ENCODE measurements at regions not wholly inside any gene's neighbourhood (a gene's known extent, or its start where the extent isn't known, plus 50 kb on each side); places are given as distances from the start of the nearest gene placed in this dataset.
"Not testable (repeated sequence)": the region's sequence is repeated elsewhere in the genome, so short reads cannot be mapped to it uniquely, and the experiment has no call there.

GRCh38 chr9:118692613-118693012 lies 676.6 kb downstream of the BRINP1 start:
- no peak for ATAC-seq
- TF ChIP-seq CSDC2 (CRISPR knock-in tag; IDR thresholded peaks at IDR 0.05), result no peak
- no peak for TF ChIP-seq ZC3H10 (CRISPR knock-in tag; IDR thresholded peaks at IDR 0.05)
- TF ChIP-seq TOX (CRISPR knock-in tag; IDR thresholded peaks at IDR 0.05; ENCODE audit: borderline replicate concordance), result no peak
- TF ChIP-seq TCF4 (CRISPR knock-in tag; IDR thresholded peaks at IDR 0.05; ENCODE audit: borderline replicate concordance), result no peak
- no peak for TF ChIP-seq ZNF8 (CRISPR knock-in tag; IDR thresholded peaks at IDR 0.05)
- no peak for TF ChIP-seq ESRRG (CRISPR knock-in tag; IDR thresholded peaks at IDR 0.05)
- TF ChIP-seq TSHZ2 (CRISPR knock-in tag; IDR thresholded peaks at IDR 0.05), result no peak
- TF ChIP-seq POU6F1 (CRISPR knock-in tag; IDR thresholded peaks at IDR 0.05; ENCODE audit: borderline replicate concordance, low read depth), result no peak
- TF ChIP-seq PPARA (CRISPR knock-in tag; IDR thresholded peaks at IDR 0.05; ENCODE audit: borderline replicate concordance), result no peak
- no peak for TF ChIP-seq ZFP30 (CRISPR knock-in tag; IDR thresholded peaks at IDR 0.05)
- no peak for TF ChIP-seq OSR1 (CRISPR knock-in tag; IDR thresholded peaks at IDR 0.05)
- no peak for TF ChIP-seq BACH2 (CRISPR knock-in tag; IDR thresholded peaks at IDR 0.05; ENCODE audit: borderline replicate concordance)
- no peak for TF ChIP-seq ZNF565 (CRISPR knock-in tag; conservative IDR thresholded peaks at IDR 0.05; ENCODE audit: low read depth)
- TF ChIP-seq GLIS3 (CRISPR knock-in tag; IDR thresholded peaks at IDR 0.05), result no peak
- no peak for TF ChIP-seq ISL1 (CRISPR knock-in tag; IDR thresholded peaks at IDR 0.05)
- no peak for TF ChIP-seq SNAI2 (CRISPR knock-in tag; IDR thresholded peaks at IDR 0.05)
- TF ChIP-seq ARNTL (CRISPR knock-in tag; IDR thresholded peaks at IDR 0.05; ENCODE audit: borderline replicate concordance, low read depth), result no peak
- TF ChIP-seq RARB (CRISPR knock-in tag; IDR thresholded peaks at IDR 0.05), result no peak

GRCh38 chr9:118693645-118694044 lies 675.6 kb downstream of the BRINP1 start:
- no peak for ATAC-seq
- TF ChIP-seq RARB (CRISPR knock-in tag; IDR thresholded peaks at IDR 0.05) (no peak), GLIS3 (CRISPR knock-in tag; IDR thresholded peaks at IDR 0.05) (no peak), TOX (CRISPR knock-in tag; IDR thresholded peaks at IDR 0.05; ENCODE audit: borderline replicate concordance) (no peak), ZNF8 (CRISPR knock-in tag; IDR thresholded peaks at IDR 0.05) (no peak), BACH2 (CRISPR knock-in tag; IDR thresholded peaks at IDR 0.05; ENCODE audit: borderline replicate concordance) (no peak), ZNF70 (CRISPR knock-in tag; IDR thresholded peaks at IDR 0.05) (no peak), ISL1 (CRISPR knock-in tag; IDR thresholded peaks at IDR 0.05) (no peak), ESRRG (CRISPR knock-in tag; IDR thresholded peaks at IDR 0.05) (no peak), CSDC2 (CRISPR knock-in tag; IDR thresholded peaks at IDR 0.05) (no peak), ZFP30 (CRISPR knock-in tag; IDR thresholded peaks at IDR 0.05) (no peak), OSR1 (CRISPR knock-in tag; IDR thresholded peaks at IDR 0.05) (no peak), ZNF565 (CRISPR knock-in tag; conservative IDR thresholded peaks at IDR 0.05; ENCODE audit: low read depth) (no peak), ARNTL (CRISPR knock-in tag; IDR thresholded peaks at IDR 0.05; ENCODE audit: borderline replicate concordance, low read depth) (no peak), CREB5 (CRISPR knock-in tag; IDR thresholded peaks at IDR 0.05; ENCODE audit: low read depth) (no peak), CSRNP3 (CRISPR knock-in tag; IDR thresholded peaks at IDR 0.05) (no peak), SNAI2 (CRISPR knock-in tag; IDR thresholded peaks at IDR 0.05) (no peak), TCF4 (CRISPR knock-in tag; IDR thresholded peaks at IDR 0.05; ENCODE audit: borderline replicate concordance) (no peak), TSHZ2 (CRISPR knock-in tag; IDR thresholded peaks at IDR 0.05) (no peak)

GRCh38 chr9:118695249-118695648 lies 674.0 kb downstream of the BRINP1 start:
- not testable (repeated sequence) for ATAC-seq
